ENCODE measurements at regions not wholly inside any gene's neighbourhood (a gene's known extent, or its start where the extent isn't known, plus 50 kb on each side); places are given as distances from the start of the nearest gene placed in this dataset.

- no peak for DNase-seq
Observed at GRCh38 chr15:93178371-93178770, 89.4 kb upstream of the RGMA start.

- DNase-seq: no peak
Observed at GRCh38 chr15:93176065-93176464, 87.1 kb upstream of the RGMA start.

DNA sequence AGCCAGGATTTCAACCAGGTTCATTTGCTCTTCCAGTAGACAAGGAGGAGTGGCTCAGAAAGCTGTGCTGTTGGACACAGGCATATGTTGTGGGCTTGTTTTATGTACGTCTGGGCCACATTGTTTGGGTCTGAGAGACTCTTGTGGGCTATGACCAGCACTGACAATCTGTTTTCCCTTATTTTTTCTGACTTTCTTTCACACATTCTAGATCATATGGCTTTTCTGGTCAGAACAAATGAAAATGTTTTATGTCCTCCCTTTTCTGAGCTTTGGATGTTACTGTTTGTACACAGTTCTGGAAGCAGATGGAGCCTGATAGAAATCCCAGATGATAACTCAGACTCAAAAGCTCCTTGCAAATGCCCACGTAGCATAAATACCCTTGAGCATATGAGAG, 85.8 kb upstream of the RGMA start:
- no peak for DNase-seq

DNA sequence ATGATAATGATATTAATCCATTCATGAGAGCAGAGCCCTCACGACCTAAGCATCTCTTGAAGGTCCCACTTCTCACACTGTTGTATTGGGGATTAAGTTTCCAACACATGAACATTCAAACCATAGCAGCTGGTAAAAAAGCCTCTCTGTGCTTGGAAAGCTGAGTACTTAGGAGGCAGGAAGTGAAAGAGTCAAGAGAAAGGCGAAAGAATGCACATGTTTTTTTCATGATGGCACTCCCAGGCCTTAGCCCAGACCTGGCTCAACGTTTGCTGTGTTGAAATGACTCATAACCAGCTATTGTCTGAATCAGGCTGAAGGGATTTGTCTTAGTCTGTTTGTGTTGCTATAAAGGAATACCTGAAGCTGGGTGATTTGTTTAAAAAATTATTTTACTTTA, 84.4 kb upstream of the RGMA start:
- DNase-seq: no peak

GRCh38 chr15:93171476-93171875, 82.5 kb upstream of the RGMA start:
- DNase-seq: no peak

DNA sequence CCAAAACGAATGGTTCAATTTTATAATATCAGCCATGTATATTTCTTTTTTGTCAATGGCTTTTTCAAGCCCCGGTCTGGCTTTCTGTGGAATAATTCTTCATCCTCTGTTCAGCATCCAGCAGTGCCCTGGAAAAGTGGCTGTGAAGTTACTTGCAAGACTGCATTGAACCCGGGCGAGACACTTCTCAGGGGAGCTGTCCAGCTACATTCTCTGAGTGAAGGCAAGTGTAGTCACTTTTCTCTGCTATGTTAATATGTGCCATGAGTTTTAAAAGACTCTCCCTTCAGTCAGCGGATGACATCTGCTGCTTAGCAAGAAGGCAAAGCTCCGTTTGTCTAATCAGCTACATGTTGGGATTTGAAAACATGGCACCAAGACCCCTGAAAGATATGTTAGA, 81.3 kb upstream of the RGMA start:
- DNase-seq: no peak

DNA sequence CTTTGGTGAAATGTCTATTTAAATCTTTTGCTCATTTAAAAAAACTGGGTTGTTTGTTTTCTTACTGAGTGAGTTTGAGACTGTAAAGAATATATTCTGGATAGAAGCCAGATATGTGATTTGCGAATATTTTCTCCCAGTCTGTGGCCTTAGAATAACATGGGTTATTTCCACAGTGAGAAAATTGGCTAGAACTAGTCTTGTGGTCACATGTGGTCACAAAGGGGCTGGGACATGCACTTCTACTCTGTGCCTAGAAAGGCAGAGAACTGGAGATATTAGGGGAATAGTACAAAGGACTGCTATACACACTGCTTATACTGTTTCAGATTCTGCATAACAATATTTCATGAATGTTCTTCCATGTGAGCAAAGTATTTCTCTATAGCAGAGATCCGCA, 79.9 kb upstream of the RGMA start:
- DNase-seq: no peak

- DNase-seq: no peak
Observed at GRCh38 chr15:93167291-93167690, 78.3 kb upstream of the RGMA start.

GRCh38 chr15:93166675-93167074, 77.7 kb upstream of the RGMA start:
- DNase-seq: no peak

- no peak for DNase-seq
Observed at GRCh38 chr15:93165734-93166470, 76.9 kb upstream of the RGMA start.

DNA sequence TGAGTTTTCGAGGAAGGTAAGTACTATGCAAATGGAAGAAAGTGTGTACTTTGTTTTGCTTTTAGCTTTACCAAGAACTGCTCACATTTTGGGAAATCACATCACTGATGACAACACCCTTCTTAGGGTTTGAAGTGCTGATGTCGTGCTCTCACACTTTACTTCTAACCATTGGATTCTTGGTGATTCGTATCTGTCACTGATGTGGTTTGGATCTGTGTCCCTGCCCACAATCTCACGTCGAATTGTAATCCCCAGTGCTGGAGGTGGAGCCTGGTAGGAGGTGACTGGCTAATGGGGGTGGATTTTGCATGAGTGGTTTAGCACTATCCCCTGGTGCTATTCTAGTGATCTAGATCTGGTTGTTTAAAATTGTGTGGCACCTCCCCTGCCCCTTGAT, 75.4 kb upstream of the RGMA start:
- DNase-seq: no peak

- DNase-seq: no peak
Observed at GRCh38 chr15:93162560-93162959, 73.5 kb upstream of the RGMA start.

GRCh38 chr15:93159930-93160329, 70.9 kb upstream of the RGMA start:
- DNase-seq: no peak

GRCh38 chr15:93158097-93158900, 69.3 kb upstream of the RGMA start:
- DNase-seq: no peak

DNA sequence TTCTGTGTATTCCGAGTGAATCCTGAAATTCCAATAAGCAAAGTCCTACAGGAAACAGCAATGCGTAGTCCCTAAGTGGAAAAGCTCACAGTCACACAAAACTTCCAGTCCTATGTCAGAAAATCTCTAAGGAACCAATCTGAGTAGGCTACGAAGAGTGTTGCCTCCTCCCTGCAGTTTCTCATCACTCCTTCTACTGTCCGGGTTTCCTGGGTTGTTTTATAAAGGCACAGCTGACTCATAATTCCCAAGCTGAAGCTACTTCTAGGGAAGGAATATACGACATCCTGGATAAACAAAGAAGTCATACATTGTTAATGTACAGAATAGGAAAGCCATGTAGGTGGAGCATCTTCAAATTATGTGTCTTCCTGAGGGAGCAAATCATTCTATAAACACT, 65.7 kb upstream of the RGMA start:
- no peak for DNase-seq

GRCh38 chr15:93152951-93153350, 63.9 kb upstream of the RGMA start:
- DNase-seq: no peak

- no peak for DNase-seq
Observed at GRCh38 chr15:93152360-93152759, 63.3 kb upstream of the RGMA start.

DNA sequence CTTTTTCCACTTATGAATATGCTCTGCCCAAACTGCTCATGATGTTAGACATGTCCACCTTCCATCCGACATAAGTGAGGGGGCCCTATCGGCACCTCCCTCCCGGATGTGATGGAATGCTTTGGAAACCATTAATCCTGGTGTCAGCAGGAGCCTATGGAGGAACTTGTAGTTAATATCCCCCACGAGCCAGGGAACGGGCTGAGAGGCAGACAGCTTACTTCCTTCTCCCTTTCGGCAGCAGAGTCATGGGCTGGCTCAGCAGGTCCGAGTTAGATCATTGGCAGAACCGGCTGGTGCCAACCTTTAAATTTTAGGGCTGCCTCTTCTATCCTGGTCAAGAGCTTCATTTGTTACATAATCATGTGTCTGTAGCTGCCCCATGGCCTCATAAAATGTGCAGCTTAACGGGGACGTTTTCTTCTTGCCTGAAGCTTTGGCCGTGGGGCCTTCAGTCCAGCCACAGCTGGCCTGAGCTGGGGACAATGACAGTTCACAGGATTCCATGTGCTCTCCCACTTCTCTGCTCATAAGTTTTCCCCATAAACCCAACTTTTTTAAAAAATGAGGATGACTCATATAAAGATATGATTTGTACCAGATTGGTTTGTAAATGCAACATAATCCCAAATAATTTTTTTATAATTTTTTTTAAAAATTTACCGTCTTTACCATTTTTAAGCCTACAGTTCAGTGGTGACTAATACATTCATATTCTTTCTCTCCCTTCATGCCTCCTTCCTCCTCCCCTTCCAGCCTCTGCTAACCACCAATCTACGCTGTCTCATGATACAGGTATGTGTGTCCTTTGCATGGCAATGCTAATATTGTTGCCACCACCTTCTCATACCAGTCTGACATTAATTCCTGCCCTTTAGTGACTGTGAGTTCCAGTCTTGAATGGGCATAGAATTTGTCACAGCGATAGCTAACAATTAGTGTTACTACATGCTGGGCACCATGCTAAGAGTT, 62.2 kb upstream of the RGMA start:
- DNase-seq: no peak

DNA sequence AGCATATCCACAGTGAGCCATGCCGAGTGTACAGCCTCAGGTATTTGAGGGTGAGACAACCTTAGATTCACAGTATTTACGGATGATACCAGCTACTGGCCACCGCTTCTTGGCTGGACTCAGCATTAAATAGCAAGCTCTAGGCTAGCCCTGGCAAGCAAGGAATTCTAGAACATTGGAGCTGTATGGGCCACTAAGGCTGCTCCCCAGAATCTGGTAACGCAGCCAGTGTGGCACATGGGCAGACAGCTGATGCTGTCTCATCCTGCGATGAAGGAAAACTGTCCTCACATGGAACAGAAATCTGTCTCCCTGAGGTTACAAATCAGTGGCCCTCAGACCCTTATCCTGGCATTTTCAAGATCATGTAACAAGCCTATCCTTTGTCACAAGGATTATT, 57.6 kb upstream of the RGMA start:
- no peak for DNase-seq

DNA sequence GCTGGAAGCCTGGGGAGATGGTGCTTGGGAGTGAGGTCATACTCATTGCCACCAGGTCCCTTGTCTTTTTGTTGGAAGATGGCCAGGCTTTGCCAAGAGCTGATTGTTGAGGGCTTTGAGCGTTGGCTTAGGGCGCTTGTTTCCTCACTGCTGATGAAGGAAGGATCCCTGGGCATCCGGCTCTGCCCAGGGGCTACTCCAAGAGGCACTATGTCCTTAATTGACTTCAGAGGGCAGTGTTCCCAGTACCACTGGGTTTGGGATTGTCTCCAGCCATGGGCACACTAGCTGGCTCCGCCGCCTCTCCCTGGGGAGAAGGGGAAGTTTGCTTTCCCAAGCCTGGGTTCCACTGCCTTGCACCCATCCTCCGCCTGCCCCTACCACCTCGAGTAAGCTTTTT, 57.2 kb upstream of the RGMA start:
- no peak for DNase-seq

DNA sequence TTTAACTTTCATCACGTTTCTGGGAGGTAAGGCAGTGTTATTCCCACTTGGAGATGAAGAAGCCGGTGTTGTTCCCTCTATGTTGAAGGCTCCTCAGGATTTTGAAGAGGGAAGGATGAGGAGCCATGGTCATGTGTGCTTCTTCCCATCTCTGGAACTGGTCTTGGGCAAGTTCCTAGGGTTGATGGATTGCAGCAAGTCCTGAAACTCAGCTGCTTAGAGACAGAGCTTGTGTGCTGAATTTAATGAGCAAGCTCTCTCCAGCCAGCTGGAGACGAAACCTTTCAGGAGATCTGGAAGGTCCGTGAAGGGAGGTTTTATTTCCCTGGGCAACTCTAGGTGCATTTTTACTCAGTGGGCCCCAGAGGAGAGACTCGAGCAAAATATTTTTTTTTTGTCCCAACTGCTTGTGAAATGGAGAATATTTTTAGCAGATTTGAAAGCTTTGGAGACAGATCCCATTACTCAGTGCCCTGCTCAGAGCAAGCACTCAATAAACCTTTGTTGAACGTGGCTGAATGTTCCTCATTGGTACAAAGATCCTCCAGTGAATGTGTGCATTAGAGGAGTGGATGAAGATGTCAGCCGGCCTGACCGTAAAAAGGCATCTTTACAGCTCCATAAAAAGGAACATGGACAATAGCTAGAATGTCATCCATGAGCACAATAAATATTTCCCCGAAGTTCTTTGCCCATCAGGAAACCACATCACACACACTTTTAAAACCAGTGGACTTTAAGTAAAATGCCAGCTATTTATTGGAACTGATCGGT, 55.6 kb upstream of the RGMA start:
- no peak for DNase-seq

GRCh38 chr15:93143186-93143585, 54.2 kb upstream of the RGMA start:
- DNase-seq: no peak

DNA sequence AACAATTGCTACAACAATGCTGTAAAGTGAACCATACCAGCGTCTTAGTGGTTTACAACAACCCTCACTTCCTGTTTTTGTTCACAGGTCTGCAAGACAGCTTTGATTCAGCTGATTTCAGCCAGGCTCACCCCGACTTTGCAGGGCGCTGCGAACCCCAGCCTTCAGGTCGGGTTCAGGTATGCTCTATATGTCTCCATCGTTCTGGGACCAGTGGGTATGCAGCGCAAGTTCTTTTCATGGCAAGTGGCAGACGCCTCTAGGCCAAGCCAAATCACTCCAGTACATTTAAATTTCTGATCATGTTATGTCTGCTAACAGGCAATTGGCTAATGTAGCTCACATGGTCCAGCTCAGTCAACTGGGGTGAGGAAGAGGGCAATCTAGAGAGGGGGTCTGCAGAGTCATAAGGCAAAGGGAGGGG, 52.4 kb upstream of the RGMA start:
- no peak for DNase-seq

Measured in GOT3 (cell line).